WTC11 (cell line): ENCODE measurements at regions not wholly inside any gene's neighbourhood (a gene's known extent, or its start where the extent isn't known, plus 50 kb on each side); places are given as distances from the start of the nearest gene placed in this dataset.

ENCODE experiments used
- ATF3 ChIP-seq: sonication (generic); formaldehyde crosslinking; conservative IDR thresholded peaks from 2 replicates; pipeline ENCODE4 v1.8.1; 2022; ENCODE audit warnings: mild to moderate bottlenecking, missing genetic modification reagents
- MYBL2 ChIP-seq: sonication (generic); formaldehyde crosslinking; IDR thresholded peaks from 2 replicates; pipeline ENCODE4 v1.8.1; 2023; ENCODE audit warnings: mild to moderate bottlenecking, moderate library complexity, missing genetic modification reagents
- NR3C1 ChIP-seq: sonication (generic); formaldehyde crosslinking; conservative IDR thresholded peaks from 2 replicates; pipeline ENCODE4 v1.8.1; 2023; ENCODE audit warnings: low read depth, mild to moderate bottlenecking, missing genetic modification reagents

- TF ChIP-seq ATF3 (CRISPR knock-in tag), result no peak
- TF ChIP-seq NR3C1, result no peak
- TF ChIP-seq MYBL2 (CRISPR knock-in tag), result no peak
These were observed 1190.4 kb downstream of the TECRL start for GRCh38 chr4:63218856-63219255.
